GM19035 (cell line): ENCODE measurements at regions not wholly inside any gene's neighbourhood (a gene's known extent, or its start where the extent isn't known, plus 50 kb on each side); places are given as distances from the start of the nearest gene placed in this dataset.
"Not testable (repeated sequence)": the region's sequence is repeated elsewhere in the genome, so short reads cannot be mapped to it uniquely, and the experiment has no call there.

Experiments used
- ATAC-seq: cut with Tn5 transposase; IDR thresholded peaks from one replicate; pipeline ENCODE4 v1.9.1; 2021; ENCODE audit not compliant: unreplicated experiment

GRCh38 chr3:159672728-159673688 lies 315.6 kb upstream of the IL12A start:
- no peak for ATAC-seq

GRCh38 chr3:159674583-159674982 lies 314.1 kb upstream of the IL12A start:
- no peak for ATAC-seq

- no peak for ATAC-seq
Measured at GRCh38 chr3:159675285-159675684, 313.4 kb upstream of the IL12A start.

- no peak for ATAC-seq
Measured at GRCh38 chr3:159679900-159680299, 308.7 kb upstream of the IL12A start.

- not testable (repeated sequence) for ATAC-seq
Measured at GRCh38 chr3:159681717-159682116, 306.9 kb upstream of the IL12A start.

GRCh38 chr3:159685801-159686200 lies 302.8 kb upstream of the IL12A start:
- ATAC-seq: no peak

GRCh38 chr3:159693226-159693625 lies 295.4 kb upstream of the IL12A start:
- ATAC-seq: no peak

GRCh38 chr3:159711560-159712333 lies 276.9 kb upstream of the IL12A start:
- no peak for ATAC-seq

- ATAC-seq: no peak
Measured at GRCh38 chr3:159721324-159721723, 267.3 kb upstream of the IL12A start.

- no peak for ATAC-seq
Measured at GRCh38 chr3:159723295-159723694, 265.3 kb upstream of the IL12A start.

GRCh38 chr3:159724627-159725026 lies 264.0 kb upstream of the IL12A start:
- ATAC-seq: no peak

- ATAC-seq: no peak
Measured at GRCh38 chr3:159726231-159726964, 262.2 kb upstream of the IL12A start.

GRCh38 chr3:159727506-159727905 lies 261.1 kb upstream of the IL12A start:
- ATAC-seq: no peak

GRCh38 chr3:159731254-159731653 lies 257.4 kb upstream of the IL12A start:
- no peak for ATAC-seq

GRCh38 chr3:159732172-159733111 lies 256.2 kb upstream of the IL12A start:
- ATAC-seq: no peak

- ATAC-seq: no peak
Measured at GRCh38 chr3:159733194-159733860, 255.3 kb upstream of the IL12A start.

- ATAC-seq: no peak
Measured at GRCh38 chr3:159734681-159735080, 254.0 kb upstream of the IL12A start.

- ATAC-seq: no peak
Measured at GRCh38 chr3:159739166-159739565, 249.5 kb upstream of the IL12A start.

GRCh38 chr3:159739969-159740368 lies 248.7 kb upstream of the IL12A start:
- ATAC-seq: no peak

- ATAC-seq: no peak
Measured at GRCh38 chr3:159741281-159741680, 247.4 kb upstream of the IL12A start.
